Endodermal cell (in vitro differentiated cells): ENCODE measurements at regions not wholly inside any gene's neighbourhood (a gene's known extent, or its start where the extent isn't known, plus 50 kb on each side); places are given as distances from the start of the nearest gene placed in this dataset.

Source experiments
- DNase-seq: peaks from one replicate; pipeline ENCODE4 v3.0.0-alpha.2; 2017
- H3K27ac ChIP-seq: 2 replicates; pipeline ENCODE4 v1.5.1; 2013; ENCODE audit warnings: mild to moderate bottlenecking, low read depth, low read length, moderate library complexity
- H3K27me3 ChIP-seq: 2 replicates; pipeline ENCODE4 v1.6.1; 2013; ENCODE audit warnings: mild to moderate bottlenecking, low read length, moderate library complexity; ENCODE audit not compliant: insufficient read depth, control insufficient read depth, poor library complexity, severe bottlenecking
- H3K36me3 ChIP-seq: 2 replicates; pipeline ENCODE4 v1.7.0; 2013; ENCODE audit warnings: mild to moderate bottlenecking, low read length, moderate library complexity; ENCODE audit not compliant: control insufficient read depth, insufficient read depth
- H3K4me1 ChIP-seq: one replicate; pipeline ENCODE4 v1.7.0; 2013; ENCODE audit warnings: low read length; ENCODE audit not compliant: control insufficient read depth, insufficient read depth
- H3K4me3 ChIP-seq: 2 replicates; pipeline ENCODE4 v1.5.1; 2013; ENCODE audit warnings: mild to moderate bottlenecking, low read length, moderate library complexity
- H3K9ac ChIP-seq: 2 replicates; pipeline ENCODE4 v1.6.1; 2013; ENCODE audit warnings: mild to moderate bottlenecking, low read length, moderate library complexity; ENCODE audit not compliant: poor library complexity, severe bottlenecking; ENCODE audit errors: extremely low read depth
- H3K9me3 ChIP-seq: 2 replicates; pipeline ENCODE4 v1.6.1; 2013; ENCODE audit warnings: mild to moderate bottlenecking, low read length, moderate library complexity; ENCODE audit not compliant: control insufficient read depth
- H3K27ac Mint-ChIP-seq: 2 replicates; pipeline ENCODE4 v1.8.0; 2020; ENCODE audit warnings: mixed read lengths
- H3K27me3 Mint-ChIP-seq: 2 replicates; pipeline ENCODE4 v1.8.0; 2021; ENCODE audit warnings: mild to moderate bottlenecking, mixed read lengths; ENCODE audit not compliant: insufficient read depth
- H3K36me3 Mint-ChIP-seq: 2 replicates; pipeline ENCODE4 v1.8.0; 2020; ENCODE audit warnings: low read depth, mixed read lengths
- H3K4me1 Mint-ChIP-seq: 2 replicates; pipeline ENCODE4 v1.8.0; 2020; ENCODE audit warnings: mixed read lengths
- H3K4me3 Mint-ChIP-seq: 2 replicates; pipeline ENCODE4 v1.8.0; 2020; ENCODE audit warnings: mild to moderate bottlenecking, moderate library complexity, mixed read lengths
- H3K9me3 Mint-ChIP-seq: 2 replicates; pipeline ENCODE4 v1.8.0; 2020; ENCODE audit warnings: mild to moderate bottlenecking, mixed read lengths
- WGBS, 2 experiments: methylation state at CpG; one replicate each; pipeline versions ENCODE4 v1.1.5 to v1.1.7; 2013; ENCODE audit warnings: missing lambda C conversion rate in 2 of 2, mixed read lengths in 1 of 2; ENCODE audit not compliant: insufficient coverage in 1 of 2, insufficient read length in 1 of 2; 5-methylcytosine and 5-hydroxymethylcytosine counted together
- TF ChIP-seq, protein P1 (sequence below): fragments of 200-600 bp; sonication (generic); conservative IDR thresholded peaks from 2 replicates; pipeline ENCODE4 v1.5.0; 2021; ENCODE audit warnings: antibody characterized with exemption, mild to moderate bottlenecking

DNA sequence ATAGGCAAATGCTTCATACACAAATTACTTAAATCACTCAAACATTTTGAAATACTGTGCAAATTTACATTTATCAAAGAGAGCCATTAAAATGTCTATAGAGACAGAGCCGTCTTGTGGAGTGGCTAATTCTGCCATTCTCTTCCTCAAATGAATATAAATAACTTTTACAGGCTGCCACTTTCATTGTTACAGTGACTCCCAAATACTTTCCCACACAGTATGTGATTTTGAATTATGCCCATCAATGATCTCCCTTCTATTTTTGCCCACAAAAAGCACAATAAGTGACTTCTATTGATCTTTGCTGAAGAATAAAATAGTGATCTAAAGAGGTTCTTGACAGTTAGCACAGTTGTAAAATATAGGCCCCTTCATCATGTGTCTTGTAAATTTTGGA lies 1244.9 kb downstream of the PCDH17 start:
- no peaks in the 10 kb centered on the region for H3K27me3 ChIP-seq
- no peak overlapping the region for H3K4me3 ChIP-seq
- no peaks in the 10 kb centered on the region for H3K36me3 ChIP-seq
- H3K4me1 Mint-ChIP-seq: no peaks in the 10 kb centered on the region
- no peak overlapping the region for H3K4me3 Mint-ChIP-seq
- no peaks in the 10 kb centered on the region for H3K36me3 Mint-ChIP-seq
- H3K9ac ChIP-seq: no peak overlapping the region
- TF ChIP-seq, protein P1, sequence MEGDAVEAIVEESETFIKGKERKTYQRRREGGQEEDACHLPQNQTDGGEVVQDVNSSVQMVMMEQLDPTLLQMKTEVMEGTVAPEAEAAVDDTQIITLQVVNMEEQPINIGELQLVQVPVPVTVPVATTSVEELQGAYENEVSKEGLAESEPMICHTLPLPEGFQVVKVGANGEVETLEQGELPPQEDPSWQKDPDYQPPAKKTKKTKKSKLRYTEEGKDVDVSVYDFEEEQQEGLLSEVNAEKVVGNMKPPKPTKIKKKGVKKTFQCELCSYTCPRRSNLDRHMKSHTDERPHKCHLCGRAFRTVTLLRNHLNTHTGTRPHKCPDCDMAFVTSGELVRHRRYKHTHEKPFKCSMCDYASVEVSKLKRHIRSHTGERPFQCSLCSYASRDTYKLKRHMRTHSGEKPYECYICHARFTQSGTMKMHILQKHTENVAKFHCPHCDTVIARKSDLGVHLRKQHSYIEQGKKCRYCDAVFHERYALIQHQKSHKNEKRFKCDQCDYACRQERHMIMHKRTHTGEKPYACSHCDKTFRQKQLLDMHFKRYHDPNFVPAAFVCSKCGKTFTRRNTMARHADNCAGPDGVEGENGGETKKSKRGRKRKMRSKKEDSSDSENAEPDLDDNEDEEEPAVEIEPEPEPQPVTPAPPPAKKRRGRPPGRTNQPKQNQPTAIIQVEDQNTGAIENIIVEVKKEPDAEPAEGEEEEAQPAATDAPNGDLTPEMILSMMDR: no peak
- no peaks in the 10 kb centered on the region for H3K9me3 ChIP-seq
- H3K4me1 ChIP-seq: no peaks in the 10 kb centered on the region
- H3K9me3 Mint-ChIP-seq: no peaks in the 10 kb centered on the region
- no peaks in the 10 kb centered on the region for H3K27me3 Mint-ChIP-seq
- 90 to 100% methylated on average over 1 of the region's 1 CpG for WGBS, 2 experiments
- no peak for DNase-seq
- no peak overlapping the region for H3K27ac Mint-ChIP-seq
- no peak overlapping the region for H3K27ac ChIP-seq

DNA sequence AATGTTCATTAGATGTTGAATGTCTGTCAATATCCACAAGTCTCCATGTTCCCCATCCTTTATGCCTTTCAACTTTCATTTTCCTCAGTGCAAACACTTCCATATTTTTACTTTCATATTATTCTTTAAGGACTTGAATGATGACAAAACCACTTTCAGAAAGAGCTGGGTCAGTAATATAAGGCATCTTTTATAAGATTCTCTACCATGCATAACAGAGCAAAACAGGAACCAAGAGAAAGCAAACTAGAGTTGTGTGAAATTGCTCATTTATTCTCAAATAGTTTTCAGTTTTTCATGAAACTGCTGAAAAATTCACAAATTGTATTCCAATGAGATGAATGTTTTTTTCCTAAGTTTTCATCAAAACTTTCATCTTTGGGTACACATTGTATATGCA lies 1247.6 kb downstream of the PCDH17 start:
- Mint-ChIP-seq H3K9me3 (no peaks in the 10 kb centered on the region), H3K36me3 (no peaks in the 10 kb centered on the region), H3K27ac (no peak overlapping the region), H3K4me3 (no peak overlapping the region), H3K4me1 (peaks cover 6% of the 10 kb centered on the region), H3K27me3 (no peaks in the 10 kb centered on the region)
- TF ChIP-seq, protein P1: no peak
- no peak for DNase-seq
- Histone ChIP-seq H3K27me3 (no peaks in the 10 kb centered on the region), H3K36me3 (no peaks in the 10 kb centered on the region), H3K4me3 (no peak overlapping the region), H3K27ac (no peak overlapping the region), H3K9ac (no peak overlapping the region), H3K9me3 (no peaks in the 10 kb centered on the region), H3K4me1 (no peaks in the 10 kb centered on the region)

DNA sequence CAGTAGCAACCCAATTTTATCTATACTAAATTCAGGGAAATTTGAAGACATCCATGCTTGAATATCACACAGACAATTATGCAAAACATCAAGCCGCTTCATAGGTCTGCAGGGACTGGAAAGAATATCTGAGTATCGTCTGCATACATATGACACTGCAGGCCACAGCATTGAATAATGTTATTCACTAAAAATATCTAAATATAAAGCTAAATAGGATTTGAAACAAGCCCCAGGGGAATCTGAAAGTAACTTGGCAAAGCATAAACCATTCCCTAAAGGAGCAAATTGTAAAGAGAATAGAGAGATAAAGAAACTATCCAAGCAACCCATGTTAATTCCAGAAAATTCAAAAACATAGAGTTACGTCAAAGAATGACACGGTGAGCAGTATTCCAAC lies 1251.0 kb downstream of the PCDH17 start:
- TF ChIP-seq, protein P1: no peak
- WGBS, 2 experiments: 95 to 100% methylated on average over 1 to 4 of the region's 4 CpGs
- peaks cover 19% of the 10 kb centered on the region for H3K4me1 Mint-ChIP-seq

More for the DNA sequence above, 1251.0 kb downstream of the PCDH17 start:
- no peak overlapping the region for H3K4me3 ChIP-seq
- H3K36me3 Mint-ChIP-seq: no peaks in the 10 kb centered on the region
- no peak overlapping the region for H3K9ac ChIP-seq
- no peaks in the 10 kb centered on the region for H3K4me1 ChIP-seq
- H3K27me3 ChIP-seq: no peaks in the 10 kb centered on the region
- no peak overlapping the region for H3K4me3 Mint-ChIP-seq
- no peaks in the 10 kb centered on the region for H3K27me3 Mint-ChIP-seq
- H3K36me3 ChIP-seq: no peaks in the 10 kb centered on the region
- DNase-seq: no peak
- H3K9me3 Mint-ChIP-seq: no peaks in the 10 kb centered on the region
- no peak overlapping the region for H3K27ac Mint-ChIP-seq
- H3K27ac ChIP-seq: no peak overlapping the region
- no peaks in the 10 kb centered on the region for H3K9me3 ChIP-seq
